ENCODE measurements at regions not wholly inside any gene's neighbourhood (a gene's known extent, or its start where the extent isn't known, plus 50 kb on each side); places are given as distances from the start of the nearest gene placed in this dataset.

DNA sequence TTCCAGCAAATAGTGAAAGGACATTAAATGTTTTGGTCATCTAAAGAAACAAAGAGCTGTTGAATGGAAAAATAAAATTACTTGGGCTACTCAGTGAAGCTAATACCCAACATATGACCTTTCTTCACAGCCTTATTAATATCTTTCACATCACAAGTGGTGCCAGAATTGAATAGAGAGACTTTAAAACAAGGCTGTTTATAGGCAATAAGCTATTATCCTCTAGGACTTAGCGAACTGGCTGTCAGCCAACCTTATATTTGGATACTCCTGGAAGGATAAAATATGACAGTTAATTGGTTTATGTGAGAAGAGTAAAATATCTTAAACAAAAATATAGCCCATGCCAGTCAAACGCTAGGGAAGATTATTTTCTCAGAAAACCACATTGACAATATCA lies 225.5 kb upstream of the BLID start:
- no peak for DNase-seq (ENCODE audit: low read depth)
- TF ChIP-seq, protein P1, sequence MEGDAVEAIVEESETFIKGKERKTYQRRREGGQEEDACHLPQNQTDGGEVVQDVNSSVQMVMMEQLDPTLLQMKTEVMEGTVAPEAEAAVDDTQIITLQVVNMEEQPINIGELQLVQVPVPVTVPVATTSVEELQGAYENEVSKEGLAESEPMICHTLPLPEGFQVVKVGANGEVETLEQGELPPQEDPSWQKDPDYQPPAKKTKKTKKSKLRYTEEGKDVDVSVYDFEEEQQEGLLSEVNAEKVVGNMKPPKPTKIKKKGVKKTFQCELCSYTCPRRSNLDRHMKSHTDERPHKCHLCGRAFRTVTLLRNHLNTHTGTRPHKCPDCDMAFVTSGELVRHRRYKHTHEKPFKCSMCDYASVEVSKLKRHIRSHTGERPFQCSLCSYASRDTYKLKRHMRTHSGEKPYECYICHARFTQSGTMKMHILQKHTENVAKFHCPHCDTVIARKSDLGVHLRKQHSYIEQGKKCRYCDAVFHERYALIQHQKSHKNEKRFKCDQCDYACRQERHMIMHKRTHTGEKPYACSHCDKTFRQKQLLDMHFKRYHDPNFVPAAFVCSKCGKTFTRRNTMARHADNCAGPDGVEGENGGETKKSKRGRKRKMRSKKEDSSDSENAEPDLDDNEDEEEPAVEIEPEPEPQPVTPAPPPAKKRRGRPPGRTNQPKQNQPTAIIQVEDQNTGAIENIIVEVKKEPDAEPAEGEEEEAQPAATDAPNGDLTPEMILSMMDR (conservative IDR thresholded peaks at IDR 0.05; ENCODE audit: control insufficient read depth, insufficient read depth, low read depth, low read length): no peak

DNA sequence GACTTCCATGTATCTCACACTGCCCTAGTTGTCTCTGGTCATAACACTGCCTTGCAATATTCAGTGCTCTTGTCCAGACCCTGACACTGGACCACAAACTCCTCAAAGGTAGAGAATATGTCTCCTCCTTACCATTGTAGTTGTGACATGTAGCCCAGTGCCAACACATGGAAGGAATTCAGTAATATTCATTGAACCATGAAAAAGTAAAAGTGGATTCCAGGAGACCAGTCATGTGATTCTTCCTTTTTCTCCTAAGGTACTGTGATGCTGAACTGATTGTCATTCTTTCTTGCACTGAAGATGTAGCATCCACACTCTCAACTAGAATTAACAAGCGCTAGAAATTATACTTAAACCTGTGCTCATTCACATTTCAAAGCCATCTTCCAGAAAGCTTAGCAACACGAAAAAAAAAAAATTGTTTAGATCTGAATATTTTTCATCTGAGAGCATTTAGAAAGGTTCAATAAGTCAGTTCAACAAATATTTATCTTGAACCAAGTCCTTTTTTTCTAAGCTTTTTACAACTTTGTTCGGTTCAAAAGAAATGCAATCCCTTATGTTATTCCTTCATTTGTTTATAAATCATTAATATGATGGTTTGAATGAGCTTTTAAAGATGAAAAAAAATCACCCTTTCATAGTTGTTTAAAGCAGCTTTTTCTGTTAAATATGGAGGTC lies 224.7 kb upstream of the BLID start:
- no peak overlapping the region for H3K4me3 ChIP-seq (ENCODE audit: control insufficient read depth, low read depth, low read length)
- no peak for DNase-seq (ENCODE audit: low read depth)
- TF ChIP-seq, protein P1 (conservative IDR thresholded peaks at IDR 0.05; ENCODE audit: control insufficient read depth, insufficient read depth, low read depth, low read length): no peak

More for the DNA sequence above, 225.5 kb upstream of the BLID start:
- H3K4me3 ChIP-seq (ENCODE audit: control insufficient read depth, low read depth, low read length): no peak overlapping the region

DNA sequence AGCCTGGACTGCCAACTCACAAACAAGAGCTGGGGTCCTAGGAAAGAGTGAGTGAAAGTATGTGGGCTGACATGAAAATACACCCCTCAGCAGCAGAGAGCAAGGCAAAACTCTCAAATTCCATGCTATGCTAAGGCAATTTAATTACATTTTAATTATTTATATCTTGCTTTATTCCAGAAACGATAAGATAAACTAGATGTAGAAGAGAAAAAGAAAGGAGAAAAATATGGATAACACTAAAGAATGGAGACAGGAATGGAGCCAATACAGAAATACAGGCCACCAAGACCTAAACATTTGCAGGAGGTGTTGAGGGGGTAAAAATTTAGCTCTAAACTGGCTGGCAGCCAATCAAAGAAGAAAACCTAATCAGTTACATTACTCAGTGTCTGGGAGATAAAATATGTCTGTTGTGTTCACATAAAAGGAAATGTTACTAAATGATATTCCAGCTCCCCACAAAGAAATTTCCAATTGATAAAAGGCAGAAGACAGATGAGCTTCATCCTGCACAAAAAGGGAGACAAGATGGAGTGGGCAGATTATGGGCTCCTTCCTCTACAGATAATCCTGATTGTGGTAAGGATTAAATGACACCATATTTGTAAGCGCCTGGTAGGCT lies 223.5 kb upstream of the BLID start:
- DNase-seq (ENCODE audit: low read depth): no peak
- TF ChIP-seq, protein P1 (conservative IDR thresholded peaks at IDR 0.05; ENCODE audit: control insufficient read depth, insufficient read depth, low read depth, low read length): no peak

DNA sequence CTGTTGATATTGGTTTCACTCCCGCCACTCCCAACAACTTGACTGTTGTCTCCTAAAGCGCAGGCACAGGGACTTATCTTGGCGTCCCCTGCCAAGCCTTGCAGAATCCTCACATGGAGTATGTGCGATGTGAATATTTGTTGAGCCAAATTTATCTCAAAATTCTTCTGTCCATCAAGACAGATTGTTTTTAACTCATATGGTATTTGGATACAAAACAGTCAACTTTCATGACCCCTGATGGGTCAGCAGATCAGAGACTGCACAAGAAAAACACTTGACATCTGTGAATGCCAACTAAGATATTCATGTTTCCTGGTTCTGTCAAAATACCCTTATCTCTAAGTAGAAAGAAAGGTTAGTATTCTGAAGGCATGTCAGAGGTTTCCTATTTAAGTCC lies 221.7 kb upstream of the BLID start:
- no peak overlapping the region for H3K4me3 ChIP-seq (ENCODE audit: control insufficient read depth, low read depth, low read length)
- TF ChIP-seq, protein P1 (conservative IDR thresholded peaks at IDR 0.05; ENCODE audit: control insufficient read depth, insufficient read depth, low read depth, low read length): no peak
- no peak for DNase-seq (ENCODE audit: low read depth)

More for the DNA sequence above, 223.5 kb upstream of the BLID start:
- no peak overlapping the region for H3K4me3 ChIP-seq (ENCODE audit: control insufficient read depth, low read depth, low read length)

DNA sequence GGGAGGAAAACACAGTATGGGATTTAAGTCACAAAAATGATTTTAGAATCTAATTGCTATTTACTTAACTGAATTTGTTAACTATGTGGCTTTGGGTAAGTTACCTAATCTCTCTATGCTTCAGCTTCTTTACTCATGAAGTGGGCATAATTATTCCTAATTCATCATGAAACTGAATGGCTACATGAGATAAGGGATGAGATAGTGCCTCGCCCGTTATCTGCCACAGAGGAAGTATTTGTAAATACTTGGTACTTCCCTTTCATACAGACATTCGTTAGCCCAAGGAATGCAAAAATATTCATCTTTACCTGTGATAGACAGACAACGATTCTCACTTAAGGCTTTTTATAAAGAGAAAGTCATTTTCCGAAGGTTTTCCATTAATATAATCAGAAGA lies 221.2 kb upstream of the BLID start:
- TF ChIP-seq, protein P1 (conservative IDR thresholded peaks at IDR 0.05; ENCODE audit: control insufficient read depth, insufficient read depth, low read depth, low read length): no peak
- DNase-seq (ENCODE audit: low read depth): no peak
- no peak overlapping the region for H3K4me3 ChIP-seq (ENCODE audit: control insufficient read depth, low read depth, low read length)

DNA sequence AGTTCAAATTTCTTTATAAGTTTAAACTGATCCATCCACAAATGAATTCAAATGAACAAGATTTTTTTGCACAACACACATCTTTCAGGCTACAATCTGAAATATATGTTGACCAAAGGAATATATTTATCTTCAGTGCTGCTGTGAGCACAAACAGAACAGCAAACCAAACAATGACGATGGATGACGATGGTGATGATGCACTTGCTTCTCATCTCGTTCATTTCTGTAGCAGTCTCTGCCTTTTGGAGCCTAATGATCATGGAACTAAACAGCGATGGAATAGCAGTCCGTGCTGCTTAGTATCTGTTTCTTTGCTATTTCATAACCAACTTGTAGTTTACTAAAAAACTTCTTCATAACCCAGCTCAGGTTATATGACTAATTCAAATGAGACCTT lies 220.7 kb upstream of the BLID start:
- TF ChIP-seq, protein P1 (conservative IDR thresholded peaks at IDR 0.05; ENCODE audit: control insufficient read depth, insufficient read depth, low read depth, low read length): no peak
- DNase-seq (ENCODE audit: low read depth): peak; percentile 15
- H3K4me3 ChIP-seq (ENCODE audit: control insufficient read depth, low read depth, low read length): no peak overlapping the region

All from fibroblast of mammary gland (primary cell).